ENCODE measurements at regions not wholly inside any gene's neighbourhood (a gene's known extent, or its start where the extent isn't known, plus 50 kb on each side); places are given as distances from the start of the nearest gene placed in this dataset.
A peak's percentile ranks its signal among the peaks of the same experiment; 100 is the strongest.

- Mint-ChIP-seq H3K27ac (no peak overlapping the region), H3K4me3 (no peak overlapping the region), H3K27me3 (ENCODE audit: low read depth) (no peaks in the 10 kb centered on the region), H3K36me3 (ENCODE audit: low read depth) (peaks cover 12% of the 10 kb centered on the region), H3K9me3 (peaks cover 12% of the 10 kb centered on the region), H3K4me1 (no peaks in the 10 kb centered on the region)
- TF ChIP-seq CTCF (IDR thresholded peaks at IDR 0.05; ENCODE audit: unreplicated experiment in 3 of 3) = no peak
Observed at GRCh38 chr16:73831220-73831619, 465.4 kb upstream of the PSMD7 start.

- no peak for TF ChIP-seq CTCF (IDR thresholded peaks at IDR 0.05; ENCODE audit: unreplicated experiment in 3 of 3)
- Mint-ChIP-seq H3K4me1 (no peaks in the 10 kb centered on the region), H3K27ac (no peak overlapping the region), H3K4me3 (no peak overlapping the region), H3K36me3 (ENCODE audit: low read depth) (no peaks in the 10 kb centered on the region), H3K9me3 (peaks cover 8% of the 10 kb centered on the region), H3K27me3 (ENCODE audit: low read depth) (no peaks in the 10 kb centered on the region)
Observed at GRCh38 chr16:73823205-73823849, 473.3 kb upstream of the PSMD7 start.

- Mint-ChIP-seq H3K27ac (peak overlapping the region in 1 of 3 experiments; percentile 31), H3K9me3 (no peaks in the 10 kb centered on the region), H3K36me3 (ENCODE audit: low read depth) (no peaks in the 10 kb centered on the region), H3K4me3 (no peak overlapping the region), H3K4me1 (peaks cover 21% of the 10 kb centered on the region), H3K27me3 (ENCODE audit: low read depth) (no peaks in the 10 kb centered on the region)
- no peak for TF ChIP-seq CTCF (IDR thresholded peaks at IDR 0.05; ENCODE audit: unreplicated experiment in 3 of 3)
Observed at GRCh38 chr16:73817526-73818324, 478.9 kb upstream of the PSMD7 start.

GRCh38 chr16:73813527-73813926 lies 483.1 kb upstream of the PSMD7 start:
- no peak for TF ChIP-seq CTCF (IDR thresholded peaks at IDR 0.05; ENCODE audit: unreplicated experiment in 3 of 3)
- peaks cover 21% of the 10 kb centered on the region for H3K4me1 Mint-ChIP-seq
- H3K9me3 Mint-ChIP-seq = no peaks in the 10 kb centered on the region
- H3K27me3 Mint-ChIP-seq (ENCODE audit: low read depth) = peaks cover 5% of the 10 kb centered on the region
- H3K4me3 Mint-ChIP-seq = peak overlapping the region in 2 of 3 experiments; percentile 4 to 14
- H3K27ac Mint-ChIP-seq = peak overlapping the region; percentile 2 to 38 (median 29)
- H3K36me3 Mint-ChIP-seq (ENCODE audit: low read depth) = no peaks in the 10 kb centered on the region

GRCh38 chr16:73804456-73804855 lies 492.2 kb upstream of the PSMD7 start:
- no peaks in the 10 kb centered on the region for H3K4me1 Mint-ChIP-seq
- TF ChIP-seq CTCF (IDR thresholded peaks at IDR 0.05; ENCODE audit: unreplicated experiment in 3 of 3) = no peak
- H3K36me3 Mint-ChIP-seq (ENCODE audit: low read depth) = no peaks in the 10 kb centered on the region
- peak overlapping the region in 1 of 3 experiments; percentile 52 for H3K27ac Mint-ChIP-seq
- H3K9me3 Mint-ChIP-seq = no peaks in the 10 kb centered on the region
- H3K27me3 Mint-ChIP-seq (ENCODE audit: low read depth) = peaks cover 14% of the 10 kb centered on the region
- no peak overlapping the region for H3K4me3 Mint-ChIP-seq

Data from nephron (organoid).